ENCODE measurements at regions not wholly inside any gene's neighbourhood (a gene's known extent, or its start where the extent isn't known, plus 50 kb on each side); places are given as distances from the start of the nearest gene placed in this dataset.

GRCh38 chr10:83943049-83943448 lies 196.3 kb upstream of the GHITM start:
- H3K4me3 Mint-ChIP-seq (ENCODE audit: unreplicated experiment) = no peak overlapping the region
- peaks cover 4% of the 10 kb centered on the region for H3K4me1 Mint-ChIP-seq (ENCODE audit: low read depth)
- H3K27ac Mint-ChIP-seq (ENCODE audit: unreplicated experiment) = no peak overlapping the region
- H3K27me3 Mint-ChIP-seq (ENCODE audit: low read depth) = peaks cover 45% of the 10 kb centered on the region
- TF ChIP-seq CTCF (IDR thresholded peaks at IDR 0.05) = no peak
- H3K36me3 Mint-ChIP-seq (ENCODE audit: low read depth) = no peaks in the 10 kb centered on the region
- no peak for DNase-seq (ENCODE audit: low spot score)
- H3K9me3 Mint-ChIP-seq (ENCODE audit: low read depth) = no peaks in the 10 kb centered on the region

GRCh38 chr10:83943920-83944319 lies 195.4 kb upstream of the GHITM start:
- no peak for TF ChIP-seq CTCF (IDR thresholded peaks at IDR 0.05)
- Mint-ChIP-seq H3K9me3 (ENCODE audit: low read depth) (no peaks in the 10 kb centered on the region), H3K27me3 (ENCODE audit: low read depth) (peaks cover 45% of the 10 kb centered on the region), H3K4me1 (ENCODE audit: low read depth) (peaks cover 4% of the 10 kb centered on the region), H3K27ac (ENCODE audit: unreplicated experiment) (no peak overlapping the region), H3K4me3 (ENCODE audit: unreplicated experiment) (no peak overlapping the region), H3K36me3 (ENCODE audit: low read depth) (no peaks in the 10 kb centered on the region)
- DNase-seq (ENCODE audit: low spot score) = no peak

GRCh38 chr10:83945982-83946718 lies 193.2 kb upstream of the GHITM start:
- H3K4me3 Mint-ChIP-seq (ENCODE audit: unreplicated experiment) = no peak overlapping the region
- TF ChIP-seq CTCF (IDR thresholded peaks at IDR 0.05) = no peak
- H3K36me3 Mint-ChIP-seq (ENCODE audit: low read depth) = no peaks in the 10 kb centered on the region
- no peaks in the 10 kb centered on the region for H3K9me3 Mint-ChIP-seq (ENCODE audit: low read depth)
- H3K27me3 Mint-ChIP-seq (ENCODE audit: low read depth) = peaks cover 43% of the 10 kb centered on the region
- peaks cover 4% of the 10 kb centered on the region for H3K4me1 Mint-ChIP-seq (ENCODE audit: low read depth)
- DNase-seq (ENCODE audit: low spot score) = no peak
- H3K27ac Mint-ChIP-seq (ENCODE audit: unreplicated experiment) = no peak overlapping the region

- Mint-ChIP-seq H3K27me3 (ENCODE audit: low read depth) (peaks cover 19% of the 10 kb centered on the region), H3K4me1 (ENCODE audit: low read depth) (no peaks in the 10 kb centered on the region), H3K9me3 (ENCODE audit: low read depth) (no peaks in the 10 kb centered on the region), H3K36me3 (ENCODE audit: low read depth) (no peaks in the 10 kb centered on the region), H3K27ac (ENCODE audit: unreplicated experiment) (no peak overlapping the region), H3K4me3 (ENCODE audit: unreplicated experiment) (no peak overlapping the region)
- no peak for DNase-seq (ENCODE audit: low spot score)
- TF ChIP-seq CTCF (IDR thresholded peaks at IDR 0.05) = no peak
Observed at GRCh38 chr10:83952314-83952713, 187.0 kb upstream of the GHITM start.

- TF ChIP-seq CTCF (IDR thresholded peaks at IDR 0.05) = no peak
- Mint-ChIP-seq H3K27me3 (ENCODE audit: low read depth) (peaks cover 14% of the 10 kb centered on the region), H3K36me3 (ENCODE audit: low read depth) (no peaks in the 10 kb centered on the region), H3K27ac (ENCODE audit: unreplicated experiment) (no peak overlapping the region), H3K9me3 (ENCODE audit: low read depth) (no peaks in the 10 kb centered on the region), H3K4me3 (ENCODE audit: unreplicated experiment) (no peak overlapping the region), H3K4me1 (ENCODE audit: low read depth) (no peaks in the 10 kb centered on the region)
- DNase-seq (ENCODE audit: low spot score) = no peak
Observed at GRCh38 chr10:83953589-83953988, 185.7 kb upstream of the GHITM start.
